ENCODE measurements at regions not wholly inside any gene's neighbourhood (a gene's known extent, or its start where the extent isn't known, plus 50 kb on each side); places are given as distances from the start of the nearest gene placed in this dataset.

DNA sequence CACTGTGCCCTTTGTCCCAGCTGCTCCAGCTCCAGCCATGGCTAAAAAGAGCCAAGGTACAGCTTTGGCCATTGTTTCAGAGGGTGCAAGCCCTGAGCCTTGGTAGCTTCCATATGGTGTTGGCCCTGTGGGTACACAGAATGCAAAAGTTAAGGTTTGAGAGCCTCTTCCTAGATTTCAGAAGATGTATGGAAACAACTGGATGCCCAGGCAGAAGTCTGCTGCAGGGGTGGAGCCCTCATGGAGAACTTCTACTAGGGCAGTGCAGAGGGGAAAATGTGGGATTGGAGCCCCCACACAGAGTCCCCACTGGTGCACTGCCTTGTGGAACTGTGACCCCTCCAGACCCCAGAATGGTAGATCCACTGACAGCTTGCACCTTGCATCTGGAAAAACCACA is 70.9 kb upstream of the MSX1 start (continued):
- TF ChIP-seq, protein P1, sequence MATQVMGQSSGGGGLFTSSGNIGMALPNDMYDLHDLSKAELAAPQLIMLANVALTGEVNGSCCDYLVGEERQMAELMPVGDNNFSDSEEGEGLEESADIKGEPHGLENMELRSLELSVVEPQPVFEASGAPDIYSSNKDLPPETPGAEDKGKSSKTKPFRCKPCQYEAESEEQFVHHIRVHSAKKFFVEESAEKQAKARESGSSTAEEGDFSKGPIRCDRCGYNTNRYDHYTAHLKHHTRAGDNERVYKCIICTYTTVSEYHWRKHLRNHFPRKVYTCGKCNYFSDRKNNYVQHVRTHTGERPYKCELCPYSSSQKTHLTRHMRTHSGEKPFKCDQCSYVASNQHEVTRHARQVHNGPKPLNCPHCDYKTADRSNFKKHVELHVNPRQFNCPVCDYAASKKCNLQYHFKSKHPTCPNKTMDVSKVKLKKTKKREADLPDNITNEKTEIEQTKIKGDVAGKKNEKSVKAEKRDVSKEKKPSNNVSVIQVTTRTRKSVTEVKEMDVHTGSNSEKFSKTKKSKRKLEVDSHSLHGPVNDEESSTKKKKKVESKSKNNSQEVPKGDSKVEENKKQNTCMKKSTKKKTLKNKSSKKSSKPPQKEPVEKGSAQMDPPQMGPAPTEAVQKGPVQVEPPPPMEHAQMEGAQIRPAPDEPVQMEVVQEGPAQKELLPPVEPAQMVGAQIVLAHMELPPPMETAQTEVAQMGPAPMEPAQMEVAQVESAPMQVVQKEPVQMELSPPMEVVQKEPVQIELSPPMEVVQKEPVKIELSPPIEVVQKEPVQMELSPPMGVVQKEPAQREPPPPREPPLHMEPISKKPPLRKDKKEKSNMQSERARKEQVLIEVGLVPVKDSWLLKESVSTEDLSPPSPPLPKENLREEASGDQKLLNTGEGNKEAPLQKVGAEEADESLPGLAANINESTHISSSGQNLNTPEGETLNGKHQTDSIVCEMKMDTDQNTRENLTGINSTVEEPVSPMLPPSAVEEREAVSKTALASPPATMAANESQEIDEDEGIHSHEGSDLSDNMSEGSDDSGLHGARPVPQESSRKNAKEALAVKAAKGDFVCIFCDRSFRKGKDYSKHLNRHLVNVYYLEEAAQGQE (IDR thresholded peaks at IDR 0.05; ENCODE audit: low read depth): no peak
- TF ChIP-seq ELF1 (IDR thresholded peaks at IDR 0.05; ENCODE audit: borderline replicate concordance, low read depth) (no peak), SP1 (IDR thresholded peaks at IDR 0.05; ENCODE audit: low read depth) (no peak), POLR2AphosphoS5 (IDR thresholded peaks at IDR 0.05; ENCODE audit: low read depth, low read length) (no peak), YY1 (IDR thresholded peaks at IDR 0.05; ENCODE audit: extremely low read depth, insufficient replicate concordance, low read depth, low read length) (no peak), SRF (IDR thresholded peaks at IDR 0.05; ENCODE audit: low read depth) (no peak), CBX3 (IDR thresholded peaks at IDR 0.05; ENCODE audit: low read depth) (no peak), ZNF274 (IDR thresholded peaks at IDR 0.05; ENCODE audit: low read depth, low read length) (no peak), EZH2phosphoT487 (IDR thresholded peaks at IDR 0.05; ENCODE audit: borderline replicate concordance) (no peak)
- TF ChIP-seq, protein P2, sequence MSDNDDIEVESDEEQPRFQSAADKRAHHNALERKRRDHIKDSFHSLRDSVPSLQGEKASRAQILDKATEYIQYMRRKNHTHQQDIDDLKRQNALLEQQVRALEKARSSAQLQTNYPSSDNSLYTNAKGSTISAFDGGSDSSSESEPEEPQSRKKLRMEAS (IDR thresholded peaks at IDR 0.05): no peak

DNA sequence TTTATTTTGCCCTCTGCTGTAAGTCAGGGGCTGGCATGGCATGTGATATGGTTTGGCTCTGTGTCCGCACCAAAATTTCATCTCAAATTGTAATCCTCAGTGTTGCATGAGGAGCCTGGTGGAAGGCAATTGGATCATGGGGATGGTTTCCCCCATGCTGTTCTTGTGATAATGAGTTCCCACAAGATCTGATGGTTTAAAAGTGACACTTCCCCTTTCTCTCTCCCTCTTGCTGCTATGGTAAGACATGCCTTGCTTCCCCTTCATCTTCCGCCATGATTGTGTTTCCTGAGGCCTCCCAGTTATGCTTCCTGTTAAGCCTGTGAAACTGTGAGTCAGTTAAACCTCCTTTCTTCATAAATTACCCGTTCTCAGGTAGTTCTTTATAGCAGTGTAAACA is 72.0 kb upstream of the MSX1 start:
- Histone ChIP-seq H3K4me1 (ENCODE audit: control insufficient read depth in 1 of 2, insufficient read depth in 2 of 2, low read length in 2 of 2) (peaks cover 1 to 13% of the 10 kb centered on the region in 2 experiments; a peak in 3 of 4 replicates), H3K36me3 (ENCODE audit: control insufficient read depth in 1 of 2, insufficient read depth in 2 of 2, low read length in 2 of 2) (no peaks in the 10 kb centered on the region), H2AFZ (ENCODE audit: low read depth, low read length, poor library complexity, severe bottlenecking) (no peak overlapping the region), H3K4me3 (replicated peaks in 1 of 2; ENCODE audit: low read depth in 1 of 2, low read length in 2 of 2) (no peak overlapping the region), H3K79me2 (ENCODE audit: insufficient read depth, low read length) (no peaks in the 10 kb centered on the region), H3K9me3 (ENCODE audit: control insufficient read depth in 1 of 2, insufficient read depth in 1 of 2, low read depth in 1 of 2, low read length in 2 of 2) (peaks cover 3 to 8% of the 10 kb centered on the region in 2 experiments; a peak in 1 of 4 replicates), H3K27me3 (ENCODE audit: insufficient read depth, low read length) (no peaks in the 10 kb centered on the region), H3K4me2 (ENCODE audit: low read length) (no peak overlapping the region), H3K9me2 (ENCODE audit: insufficient read depth) (no peaks in the 10 kb centered on the region), H3K27ac (ENCODE audit: low read depth, low read length) (no peak overlapping the region), H3K9ac (ENCODE audit: low read length) (no peak overlapping the region), H4K20me1 (ENCODE audit: insufficient read depth) (no peaks in the 10 kb centered on the region)
- RAD21 ChIA-PET (ENCODE audit: low non-redundant PET in 1 of 2, low total read pairs in 2 of 2, uncharacterized antibody in 2 of 2, unreplicated experiment in 2 of 2): no interaction called here
- no peak for ATAC-seq
- POLR2A ChIA-PET: no interaction called here
- BruUV-seq (replicated peaks): no TSS peak
- intact Hi-C loops (cut with micrococcal nuclease): no loop called here
- TF ChIP-seq FOSL1 (IDR thresholded peaks at IDR 0.05; ENCODE audit: low read depth) (no peak), SIN3A (IDR thresholded peaks at IDR 0.05; ENCODE audit: low read depth) (no peak), CTCF (IDR thresholded peaks at IDR 0.05 in 2 of 3, conservative IDR thresholded peaks at IDR 0.05 in 1 of 3; ENCODE audit: borderline replicate concordance in 1 of 3, insufficient read depth in 1 of 3, low read depth in 2 of 3, low read length in 2 of 3) (no peak), ZFX (IDR thresholded peaks at IDR 0.05) (no peak), ZBTB33 (IDR thresholded peaks at IDR 0.05; ENCODE audit: extremely low read depth, insufficient replicate concordance, low read length) (no peak), POLR2AphosphoS5 (IDR thresholded peaks at IDR 0.05; ENCODE audit: low read depth, low read length) (no peak), EZH2phosphoT487 (IDR thresholded peaks at IDR 0.05; ENCODE audit: borderline replicate concordance) (no peak), SRF (IDR thresholded peaks at IDR 0.05; ENCODE audit: low read depth) (no peak)
- TF ChIP-seq, protein P3, sequence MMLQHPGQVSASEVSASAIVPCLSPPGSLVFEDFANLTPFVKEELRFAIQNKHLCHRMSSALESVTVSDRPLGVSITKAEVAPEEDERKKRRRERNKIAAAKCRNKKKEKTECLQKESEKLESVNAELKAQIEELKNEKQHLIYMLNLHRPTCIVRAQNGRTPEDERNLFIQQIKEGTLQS (IDR thresholded peaks at IDR 0.05): no peak
- TF ChIP-seq, protein P2 (IDR thresholded peaks at IDR 0.05): no peak
- DNase-seq (ENCODE audit: low read depth, low spot score): no peak
- CTCF ChIA-PET: no interaction called here
